OCI-LY1 (cell line): ENCODE measurements at regions not wholly inside any gene's neighbourhood (a gene's known extent, or its start where the extent isn't known, plus 50 kb on each side); places are given as distances from the start of the nearest gene placed in this dataset.

Experiments
- H2AFZ ChIP-seq: fragments of 200-600 bp; sonication (generic), shearing (Covaris generic); 2 replicates; pipeline ENCODE4 v1.6.0; 2014; ENCODE audit warnings: antibody characterized with exemption, mild to moderate bottlenecking, low read length
- H3F3A ChIP-seq: fragments of 200-600 bp; sonication (generic), shearing (Covaris generic); 2 replicates; pipeline ENCODE4 v1.6.0; 2014; ENCODE audit warnings: mild to moderate bottlenecking, antibody characterized with exemption, low read length, moderate library complexity; ENCODE audit not compliant: insufficient read depth
- H3K27ac ChIP-seq: fragments of 200-600 bp; sonication (generic); 2 replicates; pipeline ENCODE4 v1.5.1; 2014; ENCODE audit warnings: low read length, mixed run types, mild to moderate bottlenecking, low read depth; ENCODE audit not compliant: poor library complexity, severe bottlenecking
- H3K27me3 ChIP-seq: fragments of 200-600 bp; sonication (generic); 2 replicates; pipeline ENCODE4 v1.6.0; 2014; ENCODE audit warnings: antibody characterized with exemption, mild to moderate bottlenecking, low read length, moderate library complexity; ENCODE audit not compliant: insufficient read depth
- H3K36me3 ChIP-seq: fragments of 200-600 bp; sonication (generic); 2 replicates; pipeline ENCODE4 v1.6.1; 2014; ENCODE audit warnings: mild to moderate bottlenecking, antibody characterized with exemption, low read length, moderate library complexity, mixed read lengths; ENCODE audit not compliant: insufficient read depth
- H3K4me1 ChIP-seq: fragments of 200-600 bp; sonication (generic); 2 replicates; pipeline ENCODE4 v1.5.1; 2014; ENCODE audit warnings: mild to moderate bottlenecking, low read length, moderate library complexity; ENCODE audit not compliant: insufficient read depth, severe bottlenecking
- H3K4me2 ChIP-seq: fragments of 200-600 bp; sonication (generic), shearing (Covaris generic); 2 replicates; pipeline ENCODE4 v1.6.1; 2014; ENCODE audit warnings: low read length
- H3K4me3 ChIP-seq: fragments of 200-600 bp; sonication (generic); 2 replicates; pipeline ENCODE4 v1.5.1; 2014; ENCODE audit warnings: low read length, low read depth, mild to moderate bottlenecking, mixed read lengths; ENCODE audit not compliant: poor library complexity, severe bottlenecking
- H3K79me2 ChIP-seq: fragments of 200-600 bp; shearing (Covaris generic); 2 replicates; pipeline ENCODE4 v1.6.1; 2016; ENCODE audit warnings: mixed run types, low read length, mixed read lengths; ENCODE audit not compliant: insufficient read depth
- H3K9ac ChIP-seq: fragments of 200-600 bp; sonication (generic), shearing (Covaris generic); 2 replicates; pipeline ENCODE4 v1.6.1; 2014; ENCODE audit warnings: mild to moderate bottlenecking, low read length, mixed read lengths
- H3K9me2 ChIP-seq: fragments of 200-600 bp; sonication (generic), shearing (Covaris generic); 2 replicates; pipeline ENCODE4 v1.6.1; 2014; ENCODE audit warnings: low read depth, mild to moderate bottlenecking, low read length, mixed read lengths
- H3K9me3 ChIP-seq: fragments of 200-600 bp; shearing (Covaris generic); 2 replicates; pipeline ENCODE4 v1.6.1; 2014; ENCODE audit warnings: low read length, mixed read lengths
- H4K20me1 ChIP-seq: fragments of 200-600 bp; sonication (generic), shearing (Covaris generic); 2 replicates; pipeline ENCODE4 v1.6.0; 2016; ENCODE audit warnings: mild to moderate bottlenecking, low read length; ENCODE audit not compliant: insufficient read depth
- CTCF ChIP-seq: fragments of 200-600 bp; sonication (generic), shearing (Covaris generic); IDR thresholded peaks from 2 replicates; pipeline ENCODE4 v1.5.1; 2017; ENCODE audit warnings: mild to moderate bottlenecking, antibody characterized with exemption, low read length, moderate library complexity, mixed read lengths
- EZH2 ChIP-seq: fragments of 200-600 bp; sonication (generic), shearing (Covaris generic); IDR thresholded peaks from 2 replicates; pipeline ENCODE4 v1.8.0; 2017; ENCODE audit warnings: borderline replicate concordance, mixed run types, mild to moderate bottlenecking, antibody characterized with exemption, low read length, moderate library complexity, mixed read lengths

- H4K20me1 ChIP-seq: no peaks in the 10 kb centered on the region
- no peak overlapping the region for H3K27ac ChIP-seq
- no peaks in the 10 kb centered on the region for H3K9me3 ChIP-seq
- TF ChIP-seq CTCF: no peak
- TF ChIP-seq EZH2: no peak
- no peak overlapping the region for H3K9ac ChIP-seq
- no peaks in the 10 kb centered on the region for H3K4me1 ChIP-seq
- H3K4me3 ChIP-seq: no peak overlapping the region
- peaks cover 3% of the 10 kb centered on the region; the same call in 1 of the 2 replicates for H3K27me3 ChIP-seq
- H3K36me3 ChIP-seq: no peaks in the 10 kb centered on the region
- H3F3A ChIP-seq: no peaks in the 10 kb centered on the region
- H3K4me2 ChIP-seq: no peak overlapping the region
- no peak overlapping the region for H2AFZ ChIP-seq
- H3K79me2 ChIP-seq: no peaks in the 10 kb centered on the region
- no peaks in the 10 kb centered on the region for H3K9me2 ChIP-seq
These were observed 182.1 kb downstream of the RHOU start for GRCh38 chr1:228917342-228917741.

- H3F3A ChIP-seq: no peaks in the 10 kb centered on the region
- H3K4me2 ChIP-seq: no peak overlapping the region
- no peak for TF ChIP-seq EZH2
- TF ChIP-seq CTCF: no peak
- no peak overlapping the region for H3K4me3 ChIP-seq
- H2AFZ ChIP-seq: no peak overlapping the region
- H3K4me1 ChIP-seq: no peaks in the 10 kb centered on the region
- no peaks in the 10 kb centered on the region for H3K9me2 ChIP-seq
- H3K27me3 ChIP-seq: peaks cover 3% of the 10 kb centered on the region; the same call in 1 of the 2 replicates
- H3K36me3 ChIP-seq: no peaks in the 10 kb centered on the region
- no peaks in the 10 kb centered on the region for H3K9me3 ChIP-seq
- H4K20me1 ChIP-seq: no peaks in the 10 kb centered on the region
- H3K9ac ChIP-seq: no peak overlapping the region
- no peak overlapping the region for H3K27ac ChIP-seq
- H3K79me2 ChIP-seq: no peaks in the 10 kb centered on the region
These were observed 182.5 kb downstream of the RHOU start for GRCh38 chr1:228917755-228918154.

- TF ChIP-seq CTCF: no peak
- no peak for TF ChIP-seq EZH2
These were observed 183.1 kb downstream of the RHOU start for GRCh38 chr1:228918335-228918734.

More at GRCh38 chr1:228918335-228918734, 183.1 kb downstream of the RHOU start:
- no peaks in the 10 kb centered on the region for H3K4me1 ChIP-seq
- H3K9me3 ChIP-seq: no peaks in the 10 kb centered on the region
- H4K20me1 ChIP-seq: no peaks in the 10 kb centered on the region
- H3F3A ChIP-seq: no peaks in the 10 kb centered on the region
- no peak overlapping the region for H3K4me3 ChIP-seq
- H3K79me2 ChIP-seq: no peaks in the 10 kb centered on the region
- peaks cover 7% of the 10 kb centered on the region; the same call in 1 of the 2 replicates for H3K27me3 ChIP-seq
- no peak overlapping the region for H3K4me2 ChIP-seq
- H3K9me2 ChIP-seq: no peaks in the 10 kb centered on the region
- H3K36me3 ChIP-seq: no peaks in the 10 kb centered on the region
- H3K9ac ChIP-seq: no peak overlapping the region
- no peak overlapping the region for H3K27ac ChIP-seq
- H2AFZ ChIP-seq: no peak overlapping the region
